NCI-H748 treated with DMSO at 0.1 percent for 48 hours (cell line): ENCODE measurements at regions not wholly inside any gene's neighbourhood (a gene's known extent, or its start where the extent isn't known, plus 50 kb on each side); places are given as distances from the start of the nearest gene placed in this dataset.
"Not testable (repeated sequence)": the region's sequence is repeated elsewhere in the genome, so short reads cannot be mapped to it uniquely, and the experiment has no call there.

Experiments
- DNase-seq: peaks from one replicate; lab custom pipeline; 2025; lab: John Stamatoyannopoulos, UW

DNA sequence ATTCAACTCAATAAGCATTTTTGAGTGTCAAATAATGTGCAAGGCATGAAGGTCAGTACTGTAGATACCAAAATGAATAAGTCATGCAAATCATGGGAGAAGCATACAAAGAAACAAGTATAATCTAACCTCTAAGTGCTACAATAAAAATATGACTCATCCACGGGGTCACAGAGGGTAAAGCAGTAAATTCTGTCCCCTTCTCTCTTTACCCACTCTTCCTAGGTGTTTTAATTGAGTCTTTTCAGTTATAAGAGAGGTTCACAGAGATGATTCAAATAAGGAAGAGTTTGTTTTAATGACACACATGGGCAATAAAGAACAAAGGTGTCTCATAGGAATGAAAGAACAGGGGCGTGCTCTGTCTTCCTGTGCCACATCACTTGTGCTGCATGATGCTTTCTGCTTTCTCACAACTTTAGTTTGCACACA lies 71.5 kb upstream of the DAAM1 start:
- peak; percentile 12 for DNase-seq

DNA sequence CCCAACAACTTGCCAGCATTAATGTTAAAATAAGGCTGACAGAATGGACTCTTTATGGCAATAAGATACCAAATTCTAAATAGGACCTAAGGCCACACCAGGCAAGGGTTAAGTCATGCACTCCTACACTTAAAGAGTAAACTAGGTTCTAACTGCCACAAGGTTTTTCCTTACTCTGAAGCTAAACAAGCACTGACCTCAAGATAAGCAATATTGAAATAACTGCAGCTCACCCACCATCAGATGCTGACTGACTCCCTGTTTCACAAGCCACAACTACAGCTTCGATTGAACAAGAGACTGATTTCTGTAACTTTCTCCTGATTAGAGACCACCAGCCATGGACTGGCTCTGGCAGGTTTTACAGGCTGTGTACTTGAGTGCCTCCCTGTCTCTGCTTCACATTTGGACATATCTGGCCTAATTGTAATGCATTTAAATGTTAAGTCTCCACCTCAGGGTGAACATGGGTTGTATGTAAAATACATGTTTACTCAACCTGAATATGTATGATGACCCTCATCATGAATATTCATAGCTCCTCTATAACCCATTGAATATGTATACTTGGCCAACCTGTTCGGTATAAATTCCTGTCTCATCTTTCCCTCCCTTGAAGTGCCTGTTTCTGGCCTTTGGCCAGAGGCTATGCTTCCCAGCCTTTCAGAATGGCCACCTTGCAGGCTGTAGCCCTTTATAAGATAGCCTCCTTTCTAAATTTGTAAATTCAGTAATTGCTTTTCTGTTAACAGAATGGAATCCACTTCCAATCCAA lies 70.5 kb upstream of the DAAM1 start:
- DNase-seq = no peak

DNA sequence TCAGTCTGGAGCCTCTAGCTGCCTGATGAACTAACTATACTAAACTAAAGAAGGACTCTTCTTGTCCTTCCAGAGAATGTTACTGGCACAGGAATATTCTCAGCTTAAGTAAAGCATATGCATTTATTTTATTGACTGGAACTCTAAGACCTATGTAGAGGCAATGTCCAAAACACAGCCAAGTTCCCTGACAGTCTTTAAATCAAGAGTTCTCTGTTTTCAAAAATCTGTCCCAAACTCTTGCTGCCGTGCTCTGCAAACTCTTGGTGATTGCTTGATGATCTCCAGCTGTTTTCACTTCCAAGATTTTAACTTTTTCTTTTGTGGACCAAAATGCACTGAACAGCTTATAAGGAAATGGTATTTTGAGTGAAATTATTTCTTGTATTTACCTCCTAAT lies 67.5 kb upstream of the DAAM1 start:
- DNase-seq = no peak

DNA sequence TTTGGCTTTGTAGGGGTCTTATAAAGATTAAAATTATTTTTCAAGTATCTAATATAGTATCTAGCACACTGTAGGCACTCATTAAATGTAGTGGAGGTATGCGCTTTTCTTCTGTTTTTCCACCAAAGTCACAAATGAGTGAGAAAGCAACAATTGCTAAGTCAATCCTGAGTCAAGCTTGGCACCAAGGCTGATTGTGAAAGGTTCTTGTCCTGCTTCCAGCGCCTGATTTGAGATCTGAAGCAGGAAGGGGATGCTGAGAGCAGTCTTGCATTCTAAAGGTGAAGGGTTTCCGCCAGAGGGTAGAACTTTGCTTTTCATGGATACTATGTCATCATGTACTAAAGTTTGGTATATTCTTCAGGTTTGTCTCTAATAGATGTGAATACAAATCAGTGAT lies 64.9 kb upstream of the DAAM1 start:
- DNase-seq = no peak

DNA sequence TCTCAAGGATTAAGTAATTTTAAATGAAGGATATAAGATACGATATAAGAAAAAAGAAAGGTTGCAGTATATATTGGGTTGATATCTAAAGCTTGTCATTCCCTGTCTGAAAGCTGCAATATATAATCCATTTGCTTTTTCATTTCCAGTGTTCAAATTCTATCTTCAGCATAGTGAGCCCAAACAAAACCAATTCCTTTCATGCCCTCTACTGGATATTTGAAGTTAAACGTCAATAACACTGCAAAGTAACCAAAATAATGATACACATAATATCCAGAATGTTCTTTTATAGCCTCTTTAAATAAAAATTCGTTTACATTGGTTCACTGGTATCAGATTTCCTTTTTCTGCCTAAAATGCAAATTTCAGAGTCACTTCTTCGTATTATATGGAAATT lies 64.5 kb upstream of the DAAM1 start:
- DNase-seq = no peak

DNA sequence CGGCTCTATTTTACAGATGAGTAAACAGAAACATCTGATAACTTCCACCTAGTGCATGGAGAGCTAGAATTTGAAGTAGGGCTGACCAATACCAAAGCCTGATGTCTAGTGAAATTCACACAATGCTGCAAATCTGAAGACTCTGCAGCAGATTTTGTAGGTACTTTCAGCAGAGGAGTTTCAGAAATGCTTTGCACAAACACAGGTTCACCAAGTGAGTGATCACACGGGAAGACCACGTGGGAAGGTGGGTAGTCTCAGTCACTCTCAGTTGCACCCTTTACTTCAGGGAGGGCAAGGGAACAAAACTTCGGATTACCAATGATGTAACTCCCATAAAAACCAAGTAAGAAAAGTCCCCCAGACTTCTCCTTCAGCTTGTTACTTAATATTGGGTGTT lies 63.3 kb upstream of the DAAM1 start:
- DNase-seq = no peak

DNA sequence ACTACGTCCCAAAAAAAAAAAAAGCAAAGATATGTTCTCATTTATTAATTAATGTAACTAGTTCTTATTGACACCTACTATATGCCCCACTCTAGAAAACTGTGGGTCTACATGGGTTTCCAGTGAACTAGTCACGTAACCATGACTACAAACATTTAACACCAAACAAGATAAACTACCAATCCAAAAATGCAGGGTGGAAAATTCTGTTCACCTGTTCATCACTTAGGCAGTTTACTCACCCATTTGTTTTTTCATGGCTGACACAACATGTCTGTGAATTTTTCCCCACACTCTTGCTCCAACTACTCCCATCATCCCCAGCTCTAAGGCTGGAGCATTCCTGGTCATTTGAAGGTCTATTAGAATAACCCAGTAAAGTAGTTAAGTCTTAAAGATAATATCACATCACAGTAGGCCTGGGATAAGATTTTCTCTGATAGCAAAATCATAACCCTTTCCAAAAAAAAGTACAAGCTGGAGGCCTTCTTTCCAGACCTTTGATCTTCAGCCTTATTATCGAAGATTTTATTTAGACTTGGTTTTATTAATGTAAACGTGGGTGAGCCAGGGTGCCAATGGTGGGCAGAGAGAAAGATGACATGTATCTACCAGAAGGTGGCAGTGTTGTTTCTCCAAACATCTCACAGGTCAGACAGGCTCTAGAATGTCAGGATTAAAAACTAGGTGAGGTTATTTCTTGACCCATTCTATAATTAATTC lies 61.6 kb upstream of the DAAM1 start:
- peak; percentile 80 for DNase-seq

DNA sequence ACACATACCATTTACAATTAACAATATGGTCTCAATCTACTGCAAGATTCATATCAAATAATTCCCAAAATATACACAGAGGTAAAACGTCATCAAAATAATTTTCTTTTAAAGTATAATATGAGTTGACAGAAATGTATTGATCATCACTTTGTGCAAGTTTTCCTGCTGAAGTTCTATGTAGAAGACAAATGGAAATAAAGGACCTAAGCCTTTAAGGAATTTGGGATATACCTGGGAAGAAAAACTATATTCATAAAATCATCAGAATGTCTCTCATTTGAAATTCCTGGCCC lies 61.1 kb upstream of the DAAM1 start:
- DNase-seq = no peak

DNA sequence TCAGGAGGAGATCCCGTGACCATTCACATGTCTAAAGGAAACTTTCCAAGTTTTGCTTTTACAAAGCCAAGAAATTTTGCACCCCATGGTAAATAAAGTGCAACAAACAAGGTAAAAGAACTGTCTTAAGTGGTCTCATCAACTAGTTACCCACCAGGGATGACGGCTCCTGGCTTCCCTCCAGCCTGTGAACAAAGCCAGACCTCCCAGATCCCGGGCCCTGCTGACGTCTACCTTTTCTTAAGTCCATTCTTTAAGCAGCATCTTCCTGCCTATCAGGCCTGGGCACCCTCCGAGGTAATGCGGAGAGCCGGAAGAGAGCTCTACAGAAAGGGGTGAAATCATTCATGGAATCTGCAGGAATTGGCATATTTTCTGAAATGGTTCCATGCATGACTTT lies 58.0 kb upstream of the DAAM1 start:
- no peak for DNase-seq

DNA sequence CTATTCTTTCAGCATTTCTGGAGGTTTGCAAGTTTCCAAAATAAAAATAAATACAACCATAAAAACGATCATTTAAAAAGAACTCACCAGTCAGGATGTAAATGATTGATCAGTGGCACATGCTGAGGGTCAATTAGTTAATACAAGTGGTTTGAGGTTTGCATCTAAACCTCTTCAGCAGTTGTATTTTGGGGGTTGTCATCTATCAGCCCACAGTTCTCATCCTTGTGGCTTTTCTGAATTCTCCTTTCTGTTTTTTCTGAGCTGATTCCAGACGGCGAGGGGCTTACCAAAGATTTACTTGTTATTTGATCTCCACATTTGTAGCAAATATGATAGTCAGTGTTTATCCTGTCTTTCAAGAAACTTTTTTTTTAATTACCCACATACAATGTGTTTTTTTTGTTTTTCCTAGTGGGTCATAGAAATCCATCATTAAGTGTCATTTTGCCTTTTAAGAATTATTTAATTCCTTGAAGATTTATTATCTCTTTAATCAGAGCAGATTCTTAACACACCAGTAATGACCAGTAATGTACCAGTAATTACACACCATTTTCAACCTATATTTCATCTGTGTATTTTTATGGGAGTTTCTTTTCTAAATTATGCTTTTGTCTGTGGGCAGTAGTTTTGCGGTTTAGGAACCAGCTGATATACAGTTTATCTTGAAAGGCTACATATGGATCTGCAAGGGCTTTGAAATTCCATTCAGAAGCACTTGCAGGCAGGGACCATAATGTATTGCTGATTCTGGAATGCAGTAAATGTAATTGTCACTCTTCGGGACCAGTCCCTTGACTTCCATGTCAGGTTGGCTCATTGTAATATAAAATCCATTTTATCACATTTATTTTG lies 56.3 kb upstream of the DAAM1 start:
- DNase-seq = no peak

DNA sequence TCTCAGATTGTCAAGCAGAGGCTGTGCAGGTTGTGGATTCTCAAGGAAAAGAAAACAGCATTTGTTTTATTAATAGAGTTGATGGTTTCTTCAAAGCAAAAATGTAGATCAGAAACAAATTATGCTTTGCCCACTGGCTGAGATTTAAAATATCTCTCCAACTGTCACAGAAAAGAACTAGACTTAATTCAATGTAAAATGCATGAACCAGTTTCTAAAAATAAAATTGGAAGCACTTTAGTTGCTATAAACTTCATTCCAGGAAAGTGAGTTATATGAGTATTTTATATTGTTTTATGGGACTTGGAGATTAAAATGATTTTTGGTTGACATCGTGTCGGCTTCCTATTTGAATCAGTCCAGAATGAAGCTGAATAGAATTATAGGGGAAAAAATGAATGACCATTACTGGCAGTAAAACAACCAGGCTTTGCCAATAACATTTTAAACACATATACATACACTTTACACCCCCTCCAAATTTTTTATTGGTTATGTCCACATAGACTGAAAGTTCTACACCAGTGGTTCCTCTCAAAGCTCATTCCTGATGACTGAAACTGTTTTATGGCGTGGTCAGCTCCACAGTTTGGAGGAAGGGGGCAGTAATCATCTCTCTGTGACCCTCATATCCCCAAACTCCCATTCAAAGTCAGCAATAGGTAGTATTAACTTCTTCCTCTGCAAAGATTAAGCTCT lies 55.5 kb upstream of the DAAM1 start:
- no peak for DNase-seq

DNA sequence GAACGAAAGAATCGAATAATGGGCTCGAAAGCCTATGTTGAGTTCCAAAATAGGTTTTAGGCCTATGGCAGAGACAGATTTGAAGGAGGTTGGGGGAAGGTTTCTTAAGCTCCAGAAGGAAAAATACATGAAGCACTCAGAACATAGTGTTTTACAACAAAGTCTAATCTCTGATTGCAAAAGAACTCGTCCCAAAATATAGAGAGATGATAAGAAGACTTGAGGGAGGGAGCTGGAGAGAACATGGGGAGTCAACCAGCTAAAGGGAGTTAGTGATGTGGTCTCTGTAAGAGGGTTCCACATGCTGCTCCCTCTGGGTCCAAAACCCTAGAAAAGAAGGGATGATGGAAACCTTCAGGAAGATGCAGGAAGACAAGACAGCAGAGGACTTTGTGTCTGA lies 54.8 kb upstream of the DAAM1 start:
- no peak for DNase-seq

DNA sequence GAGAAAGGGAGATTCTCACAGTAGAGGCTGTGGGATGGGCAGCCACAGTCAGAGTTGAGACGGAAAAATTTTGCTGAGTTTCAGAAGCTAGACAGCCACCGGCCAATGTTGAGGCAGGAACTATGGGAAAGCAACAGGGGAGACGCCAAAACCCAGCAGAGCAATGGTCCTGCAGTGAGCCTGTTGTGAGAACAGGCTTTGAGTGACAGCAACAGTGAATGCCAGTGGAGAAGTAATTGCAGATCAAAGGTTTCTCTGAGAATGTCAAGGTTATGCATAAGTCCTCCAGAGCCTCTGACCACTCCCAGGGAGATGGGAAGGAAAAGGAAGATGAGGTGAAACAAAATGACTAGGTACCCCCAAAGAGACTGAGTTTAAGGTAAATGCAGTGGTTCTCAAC lies 54.2 kb upstream of the DAAM1 start:
- no peak for DNase-seq

DNA sequence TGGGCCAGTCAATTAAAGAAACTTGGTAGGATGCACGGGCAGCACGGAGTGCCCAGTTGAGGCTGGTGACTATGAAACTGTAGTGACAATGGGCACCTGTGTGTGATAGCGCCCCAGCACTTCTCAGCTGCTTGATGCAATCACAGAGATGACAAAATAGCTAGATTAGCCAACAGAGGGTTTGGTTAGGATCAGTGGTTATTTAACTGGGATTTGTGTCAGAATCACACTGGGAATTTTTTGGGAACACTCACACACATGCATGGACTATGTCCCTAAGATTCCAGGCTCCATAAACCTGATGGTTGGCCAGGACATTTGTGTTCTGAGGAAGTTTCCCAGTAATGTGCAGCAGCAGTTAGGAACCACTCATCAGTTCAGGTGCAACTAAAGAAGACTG lies 51.2 kb upstream of the DAAM1 start:
- DNase-seq = no peak

DNA sequence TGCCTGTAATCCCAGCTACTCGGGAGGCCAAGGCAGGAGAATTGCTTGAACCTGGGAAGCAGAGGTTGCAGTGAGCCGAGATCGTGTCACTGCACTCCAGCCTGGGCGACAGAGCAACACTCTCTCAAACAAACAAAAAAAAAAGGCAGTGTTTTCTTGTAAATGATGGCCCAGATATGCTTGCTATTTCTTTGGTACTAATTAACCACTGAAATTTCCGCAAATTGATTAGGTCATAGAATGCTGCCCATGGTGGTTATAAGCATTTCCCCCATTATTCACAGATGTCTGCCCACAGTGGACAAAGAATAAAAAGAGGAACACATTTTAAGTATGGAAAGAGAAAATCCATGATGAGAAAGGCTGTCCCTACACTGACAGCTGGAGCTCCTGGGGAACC lies 49.9 kb upstream of the DAAM1 start:
- not testable (repeated sequence) for DNase-seq
